ENCODE measurements at regions not wholly inside any gene's neighbourhood (a gene's known extent, or its start where the extent isn't known, plus 50 kb on each side); places are given as distances from the start of the nearest gene placed in this dataset.

GRCh38 chr3:10762611-10763247 is 53.3 kb upstream of the SLC6A11 start:
- peaks cover 95% of the 10 kb centered on the region for H3K27me3 ChIP-seq (ENCODE audit: low read depth)

DNA sequence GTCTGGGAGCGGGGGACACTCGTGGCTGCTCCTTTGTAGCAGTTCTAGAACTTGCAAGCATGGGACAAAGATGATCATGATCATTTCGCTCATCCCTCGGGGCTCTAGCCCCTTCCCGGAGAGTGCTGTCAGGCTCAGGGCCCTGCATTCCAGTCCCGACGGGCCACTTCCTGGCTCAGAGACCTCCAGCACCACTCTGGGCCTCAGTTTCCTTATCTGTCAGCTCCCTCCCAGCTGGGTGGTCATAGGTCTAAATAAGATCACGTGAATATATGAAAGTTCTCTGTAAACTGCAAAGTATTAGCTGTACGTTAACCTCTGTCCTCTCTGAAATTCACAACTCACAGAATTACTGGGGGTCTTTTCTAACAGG is 52.8 kb upstream of the SLC6A11 start:
- TF ChIP-seq, protein P1, sequence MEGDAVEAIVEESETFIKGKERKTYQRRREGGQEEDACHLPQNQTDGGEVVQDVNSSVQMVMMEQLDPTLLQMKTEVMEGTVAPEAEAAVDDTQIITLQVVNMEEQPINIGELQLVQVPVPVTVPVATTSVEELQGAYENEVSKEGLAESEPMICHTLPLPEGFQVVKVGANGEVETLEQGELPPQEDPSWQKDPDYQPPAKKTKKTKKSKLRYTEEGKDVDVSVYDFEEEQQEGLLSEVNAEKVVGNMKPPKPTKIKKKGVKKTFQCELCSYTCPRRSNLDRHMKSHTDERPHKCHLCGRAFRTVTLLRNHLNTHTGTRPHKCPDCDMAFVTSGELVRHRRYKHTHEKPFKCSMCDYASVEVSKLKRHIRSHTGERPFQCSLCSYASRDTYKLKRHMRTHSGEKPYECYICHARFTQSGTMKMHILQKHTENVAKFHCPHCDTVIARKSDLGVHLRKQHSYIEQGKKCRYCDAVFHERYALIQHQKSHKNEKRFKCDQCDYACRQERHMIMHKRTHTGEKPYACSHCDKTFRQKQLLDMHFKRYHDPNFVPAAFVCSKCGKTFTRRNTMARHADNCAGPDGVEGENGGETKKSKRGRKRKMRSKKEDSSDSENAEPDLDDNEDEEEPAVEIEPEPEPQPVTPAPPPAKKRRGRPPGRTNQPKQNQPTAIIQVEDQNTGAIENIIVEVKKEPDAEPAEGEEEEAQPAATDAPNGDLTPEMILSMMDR (IDR thresholded peaks at IDR 0.05; ENCODE audit: borderline replicate concordance): no peak
- H3K4me1 ChIP-seq: no peaks in the 10 kb centered on the region
- no peaks in the 10 kb centered on the region for H3K36me3 ChIP-seq
- DNase-seq: no peak
- H3K4me3 ChIP-seq: no peak overlapping the region
- no peaks in the 10 kb centered on the region for H3K9me3 ChIP-seq (replicated peaks)
- H3K27ac ChIP-seq (replicated peaks): no peak overlapping the region
- peaks cover 95% of the 10 kb centered on the region for H3K27me3 ChIP-seq (ENCODE audit: low read depth)
- intact Hi-C loops (cut with micrococcal nuclease): no loop called here

More at GRCh38 chr3:10762611-10763247, 53.3 kb upstream of the SLC6A11 start:
- Histone ChIP-seq H3K27ac (replicated peaks) (no peak overlapping the region), H3K9me3 (replicated peaks) (no peaks in the 10 kb centered on the region), H3K36me3 (no peaks in the 10 kb centered on the region), H3K4me3 (no peak overlapping the region), H3K4me1 (no peaks in the 10 kb centered on the region)
- TF ChIP-seq, protein P1 (IDR thresholded peaks at IDR 0.05; ENCODE audit: borderline replicate concordance): no peak
- intact Hi-C loops (cut with micrococcal nuclease): no loop called here
- DNase-seq: no peak

GRCh38 chr3:10763817-10764258 is 52.2 kb upstream of the SLC6A11 start:
- no peak overlapping the region for H3K4me3 ChIP-seq
- H3K4me1 ChIP-seq: no peaks in the 10 kb centered on the region
- TF ChIP-seq, protein P1 (IDR thresholded peaks at IDR 0.05; ENCODE audit: borderline replicate concordance): no peak
- no peaks in the 10 kb centered on the region for H3K9me3 ChIP-seq (replicated peaks)
- peaks cover 95% of the 10 kb centered on the region for H3K27me3 ChIP-seq (ENCODE audit: low read depth)
- DNase-seq: no peak
- H3K27ac ChIP-seq (replicated peaks): no peak overlapping the region
- intact Hi-C loops (cut with micrococcal nuclease): no loop called here
- no peaks in the 10 kb centered on the region for H3K36me3 ChIP-seq

- TF ChIP-seq, protein P1 (IDR thresholded peaks at IDR 0.05; ENCODE audit: borderline replicate concordance): no peak
- H3K27me3 ChIP-seq (ENCODE audit: low read depth): peaks cover 98% of the 10 kb centered on the region
- no peaks in the 10 kb centered on the region for H3K36me3 ChIP-seq
- H3K4me1 ChIP-seq: no peaks in the 10 kb centered on the region
- H3K9me3 ChIP-seq (replicated peaks): no peaks in the 10 kb centered on the region
- no peak overlapping the region for H3K4me3 ChIP-seq
- no peak for DNase-seq
- no peak overlapping the region for H3K27ac ChIP-seq (replicated peaks)
- intact Hi-C loops (cut with micrococcal nuclease): no loop called here
Measured at GRCh38 chr3:10764259-10765051, 51.6 kb upstream of the SLC6A11 start.

- no peaks in the 10 kb centered on the region for H3K4me1 ChIP-seq
- H3K27ac ChIP-seq (replicated peaks): no peak overlapping the region
- H3K27me3 ChIP-seq (ENCODE audit: low read depth): peaks cover 100% of the 10 kb centered on the region
- DNase-seq: no peak
- H3K9me3 ChIP-seq (replicated peaks): no peaks in the 10 kb centered on the region
- no peaks in the 10 kb centered on the region for H3K36me3 ChIP-seq
- no peak overlapping the region for H3K4me3 ChIP-seq
- TF ChIP-seq, protein P1 (IDR thresholded peaks at IDR 0.05; ENCODE audit: borderline replicate concordance): no peak
- intact Hi-C loops (cut with micrococcal nuclease): no loop called here
Measured at GRCh38 chr3:10766049-10766705, 49.9 kb upstream of the SLC6A11 start.
